MCF 10A (cell line): ENCODE measurements at regions not wholly inside any gene's neighbourhood (a gene's known extent, or its start where the extent isn't known, plus 50 kb on each side); places are given as distances from the start of the nearest gene placed in this dataset.

Experiments
- BruUV-seq: library from RNA; stranded (reverse); fragments of 400-500 nt; replicated peaks from 2 replicates; lab custom pipeline; 2021; lab: Mats Ljungman, UMichigan
- CTCF ChIA-PET: fragments of 300-600 bp; sonication (Branson Sonifier 250); formaldehyde crosslinking; extraction: SDS; loops from one replicate; lab custom pipeline; 2021; ENCODE audit warnings: antibody characterized with exemption, inconsistent platforms; lab: Yijun Ruan, JAX
- POLR2A ChIA-PET: fragments of 300-600, 350-650 bp; sonication (Branson Sonifier 250); formaldehyde crosslinking; extraction: SDS; loops from one replicate; lab custom pipeline; 2020; ENCODE audit warnings: antibody characterized with exemption, inconsistent platforms; lab: Yijun Ruan, JAX
- DNase-seq: peaks from one replicate; pipeline ENCODE4 v3.0.0-alpha.2; 2018; ENCODE audit not compliant: unreplicated experiment
- H3K27ac Mint-ChIP-seq: one replicate; pipeline ENCODE4 v1.8.0; 2022; ENCODE audit warnings: mild to moderate bottlenecking, low read depth, mixed read lengths; ENCODE audit not compliant: unreplicated experiment
- H3K27me3 Mint-ChIP-seq: one replicate; pipeline ENCODE4 v1.8.0; 2022; ENCODE audit warnings: mixed read lengths; ENCODE audit not compliant: insufficient read depth, unreplicated experiment
- H3K36me3 Mint-ChIP-seq: one replicate; pipeline ENCODE4 v1.8.0; 2022; ENCODE audit warnings: mild to moderate bottlenecking, moderate library complexity, mixed read lengths; ENCODE audit not compliant: insufficient read depth, unreplicated experiment
- H3K4me1 Mint-ChIP-seq: one replicate; pipeline ENCODE4 v1.8.0; 2022; ENCODE audit warnings: mixed read lengths; ENCODE audit not compliant: insufficient read depth, unreplicated experiment
- H3K4me3 Mint-ChIP-seq: one replicate; pipeline ENCODE4 v1.8.0; 2022; ENCODE audit warnings: mild to moderate bottlenecking, moderate library complexity, mixed read lengths; ENCODE audit not compliant: unreplicated experiment
- H3K9me3 Mint-ChIP-seq: one replicate; pipeline ENCODE4 v1.8.0; 2022; ENCODE audit warnings: mixed read lengths; ENCODE audit not compliant: unreplicated experiment
- intact Hi-C: fragments of 100-400 bp; cut with micrococcal nuclease; formaldehyde crosslinking; loops from 2 replicates; pipeline ENCODE4 v1.14.1; 2022
- TF ChIP-seq, protein P1 (sequence below): fragments of 200-600 bp; IDR thresholded peaks from one replicate; pipeline ENCODE4 v1.8.0; 2022; ENCODE audit warnings: antibody characterized with exemption, mild to moderate bottlenecking; ENCODE audit not compliant: unreplicated experiment

GRCh38 chr7:51481421-51481820, 164.8 kb upstream of the COBL start:
- no peaks in the 10 kb centered on the region for H3K4me1 Mint-ChIP-seq
- no peak overlapping the region for H3K27ac Mint-ChIP-seq
- BruUV-seq: no TSS peak
- H3K27me3 Mint-ChIP-seq: peaks cover 68% of the 10 kb centered on the region
- H3K9me3 Mint-ChIP-seq: no peaks in the 10 kb centered on the region
- H3K36me3 Mint-ChIP-seq: no peaks in the 10 kb centered on the region
- no peak for DNase-seq
- intact Hi-C loops: no loop called here
- no peak overlapping the region for H3K4me3 Mint-ChIP-seq
- ChIA-PET CTCF (no interaction called here), POLR2A (no interaction called here)
- TF ChIP-seq, protein P1, sequence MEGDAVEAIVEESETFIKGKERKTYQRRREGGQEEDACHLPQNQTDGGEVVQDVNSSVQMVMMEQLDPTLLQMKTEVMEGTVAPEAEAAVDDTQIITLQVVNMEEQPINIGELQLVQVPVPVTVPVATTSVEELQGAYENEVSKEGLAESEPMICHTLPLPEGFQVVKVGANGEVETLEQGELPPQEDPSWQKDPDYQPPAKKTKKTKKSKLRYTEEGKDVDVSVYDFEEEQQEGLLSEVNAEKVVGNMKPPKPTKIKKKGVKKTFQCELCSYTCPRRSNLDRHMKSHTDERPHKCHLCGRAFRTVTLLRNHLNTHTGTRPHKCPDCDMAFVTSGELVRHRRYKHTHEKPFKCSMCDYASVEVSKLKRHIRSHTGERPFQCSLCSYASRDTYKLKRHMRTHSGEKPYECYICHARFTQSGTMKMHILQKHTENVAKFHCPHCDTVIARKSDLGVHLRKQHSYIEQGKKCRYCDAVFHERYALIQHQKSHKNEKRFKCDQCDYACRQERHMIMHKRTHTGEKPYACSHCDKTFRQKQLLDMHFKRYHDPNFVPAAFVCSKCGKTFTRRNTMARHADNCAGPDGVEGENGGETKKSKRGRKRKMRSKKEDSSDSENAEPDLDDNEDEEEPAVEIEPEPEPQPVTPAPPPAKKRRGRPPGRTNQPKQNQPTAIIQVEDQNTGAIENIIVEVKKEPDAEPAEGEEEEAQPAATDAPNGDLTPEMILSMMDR: no peak

DNA sequence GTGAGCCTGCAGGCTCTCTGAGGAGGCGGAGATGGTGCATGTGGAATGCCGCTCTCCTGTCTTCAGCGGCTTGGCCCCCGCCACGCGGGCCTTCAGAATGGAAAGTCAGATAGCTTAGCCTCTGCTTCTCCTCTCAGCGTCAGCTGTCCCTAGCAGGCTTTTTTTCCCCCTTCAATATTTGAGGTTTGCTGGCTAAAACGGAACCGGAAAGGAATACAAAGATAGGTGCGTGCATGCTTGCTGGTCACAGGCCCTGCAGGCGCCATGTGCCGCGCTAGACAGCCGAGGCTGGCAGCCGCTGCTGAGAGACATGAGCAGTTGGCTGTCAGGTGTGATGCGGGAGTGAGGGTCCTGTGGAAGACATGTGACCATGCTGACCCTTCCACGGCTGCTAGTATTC, 161.2 kb upstream of the COBL start:
- TF ChIP-seq, protein P1: no peak
- BruUV-seq: no TSS peak
- ChIA-PET CTCF (no interaction called here), POLR2A (no interaction called here)
- intact Hi-C loops: no loop called here
- no peak for DNase-seq
- H3K27ac Mint-ChIP-seq: no peak overlapping the region
- no peak overlapping the region for H3K4me3 Mint-ChIP-seq
- peaks cover 37% of the 10 kb centered on the region for H3K27me3 Mint-ChIP-seq
- H3K36me3 Mint-ChIP-seq: no peaks in the 10 kb centered on the region
- no peaks in the 10 kb centered on the region for H3K4me1 Mint-ChIP-seq
- H3K9me3 Mint-ChIP-seq: no peaks in the 10 kb centered on the region

GRCh38 chr7:51477323-51477722, 160.7 kb upstream of the COBL start:
- intact Hi-C loops: no loop called here
- Mint-ChIP-seq H3K9me3 (no peaks in the 10 kb centered on the region), H3K4me3 (no peak overlapping the region), H3K4me1 (no peaks in the 10 kb centered on the region), H3K27ac (no peak overlapping the region), H3K36me3 (no peaks in the 10 kb centered on the region), H3K27me3 (peaks cover 37% of the 10 kb centered on the region)
- TF ChIP-seq, protein P1: no peak
- ChIA-PET POLR2A (no interaction called here), CTCF (interaction anchor here (0.7 kb wide), 1 partner anchor 1446 kb away, joined by 3 read pairs; no protein-coding TSS in a partner anchor)
- no TSS peak for BruUV-seq
- DNase-seq: no peak

- ChIA-PET POLR2A (no interaction called here), CTCF (no interaction called here)
- no TSS peak for BruUV-seq
- Mint-ChIP-seq H3K27me3 (peaks cover 45% of the 10 kb centered on the region), H3K27ac (no peak overlapping the region), H3K9me3 (no peaks in the 10 kb centered on the region), H3K4me3 (no peak overlapping the region), H3K4me1 (no peaks in the 10 kb centered on the region), H3K36me3 (no peaks in the 10 kb centered on the region)
- TF ChIP-seq, protein P1: no peak
- no peak for DNase-seq
- intact Hi-C loops: no loop called here
Measured at GRCh38 chr7:51476026-51476425, 159.4 kb upstream of the COBL start.
